MM.1S (cell line): ENCODE measurements at regions not wholly inside any gene's neighbourhood (a gene's known extent, or its start where the extent isn't known, plus 50 kb on each side); places are given as distances from the start of the nearest gene placed in this dataset.
A peak's percentile ranks its signal among the peaks of the same experiment; 100 is the strongest.

ENCODE experiments used
- DNase-seq: peaks from one replicate; pipeline ENCODE4 v3.0.0-alpha.2; 2015
- H2AFZ ChIP-seq: fragments of 300-600 bp; sonication (generic); 2 replicates; pipeline ENCODE4 v1.6.0; 2016; ENCODE audit warnings: antibody characterized with exemption, low read length
- H3F3A ChIP-seq: fragments of 300-600 bp; sonication (generic); 2 replicates; pipeline ENCODE4 v1.6.1; 2016; ENCODE audit warnings: mild to moderate bottlenecking, antibody characterized with exemption, low read length, moderate library complexity, mixed read lengths; ENCODE audit not compliant: insufficient read depth
- H3K27ac ChIP-seq: fragments of 300-600 bp; sonication (generic); 2 replicates; pipeline ENCODE4 v1.5.1; 2016; ENCODE audit warnings: mild to moderate bottlenecking, low read length
- H3K27me3 ChIP-seq: fragments of 300-600 bp; sonication (generic); replicated peaks from 2 replicates; pipeline ENCODE4 v1.6.0; 2016; ENCODE audit warnings: low read length; ENCODE audit not compliant: insufficient read depth
- H3K36me3 ChIP-seq: fragments of 300-600 bp; sonication (generic); replicated peaks from 2 replicates; pipeline ENCODE4 v1.6.1; 2016; ENCODE audit warnings: mild to moderate bottlenecking, low read length, mixed read lengths; ENCODE audit not compliant: insufficient read depth
- H3K4me1 ChIP-seq: fragments of 300-600 bp; sonication (generic); 2 replicates; pipeline ENCODE4 v1.6.1; 2016; ENCODE audit warnings: low read length, mixed read lengths
- H3K4me2 ChIP-seq: fragments of 300-600 bp; sonication (generic); 2 replicates; pipeline ENCODE4 v1.6.0; 2016; ENCODE audit warnings: low read depth, low read length
- H3K4me3 ChIP-seq: fragments of 300-600 bp; sonication (generic); 2 replicates; pipeline ENCODE4 v1.5.1; 2016; ENCODE audit warnings: low read length, mixed read lengths
- H3K79me2 ChIP-seq: fragments of 300-600 bp; sonication (generic); 2 replicates; pipeline ENCODE4 v1.6.1; 2016; ENCODE audit warnings: mixed run types, low read length, mixed read lengths
- H3K9ac ChIP-seq: fragments of 300-600 bp; sonication (generic); 2 replicates; pipeline ENCODE4 v1.6.1; 2016; ENCODE audit warnings: low read length, mixed read lengths
- H3K9me2 ChIP-seq: fragments of 300-600 bp; sonication (generic); replicated peaks from 2 replicates; pipeline ENCODE4 v1.6.1; 2016; ENCODE audit warnings: mild to moderate bottlenecking, low read length, mixed read lengths; ENCODE audit not compliant: insufficient read depth
- H3K9me3 ChIP-seq: fragments of 300-600 bp; sonication (generic); replicated peaks from 2 replicates; pipeline ENCODE4 v1.6.1; 2016; ENCODE audit warnings: mild to moderate bottlenecking, low read length, mixed read lengths; ENCODE audit not compliant: insufficient read depth
- H4K20me1 ChIP-seq: fragments of 300-600 bp; sonication (generic); 2 replicates; pipeline ENCODE4 v1.6.1; 2016; ENCODE audit warnings: mild to moderate bottlenecking, low read length, moderate library complexity, mixed read lengths; ENCODE audit not compliant: insufficient read depth
- CTCF ChIP-seq: fragments of 300-600 bp; sonication (generic); IDR thresholded peaks from 2 replicates; pipeline ENCODE4 v1.5.1; 2016; ENCODE audit warnings: antibody characterized with exemption, low read length, mixed read lengths
- EZH2 ChIP-seq: fragments of 300-600 bp; sonication (generic); optimal IDR thresholded peaks from 2 replicates; pipeline ENCODE3; 2017; ENCODE audit warnings: low read depth, mild to moderate bottlenecking, antibody characterized with exemption, low read length, mixed read lengths
- EZH2phosphoT487 ChIP-seq: fragments of 300-600 bp; sonication (generic); IDR thresholded peaks from 2 replicates; pipeline ENCODE4 v1.6.1; 2018; ENCODE audit warnings: antibody characterized with exemption, low read length

- H3K27me3 ChIP-seq, result no peaks in the 10 kb centered on the region
- TF ChIP-seq CTCF (no peak), EZH2phosphoT487 (no peak), EZH2 (no peak)
- DNase-seq, result no peak
Measured at GRCh38 chr16:6122401-6122800, 1024.8 kb upstream of the EEF2KMT start.

GRCh38 chr16:6114691-6115090 lies 1017.1 kb upstream of the EEF2KMT start:
- DNase-seq, result no peak
- H4K20me1 ChIP-seq, result no peaks in the 10 kb centered on the region
- H3K36me3 ChIP-seq, result no peaks in the 10 kb centered on the region
- H2AFZ ChIP-seq, result no peak overlapping the region
- H3K9ac ChIP-seq, result no peak overlapping the region
- no peaks in the 10 kb centered on the region for H3F3A ChIP-seq
- no peak overlapping the region for H3K4me3 ChIP-seq
- H3K27ac ChIP-seq, result no peak overlapping the region
- no peaks in the 10 kb centered on the region for H3K79me2 ChIP-seq
- no peaks in the 10 kb centered on the region for H3K9me3 ChIP-seq
- TF ChIP-seq CTCF (no peak), EZH2 (no peak), EZH2phosphoT487 (no peak)
- no peaks in the 10 kb centered on the region for H3K27me3 ChIP-seq
- no peaks in the 10 kb centered on the region for H3K9me2 ChIP-seq
- H3K4me2 ChIP-seq, result no peak overlapping the region
- no peaks in the 10 kb centered on the region for H3K4me1 ChIP-seq

More at GRCh38 chr16:6122401-6122800, 1024.8 kb upstream of the EEF2KMT start:
- Histone ChIP-seq H3K9ac (no peak overlapping the region), H3K4me2 (no peak overlapping the region), H2AFZ (no peak overlapping the region), H3K4me3 (no peak overlapping the region), H3K79me2 (no peaks in the 10 kb centered on the region), H3K9me2 (no peaks in the 10 kb centered on the region), H3F3A (no peaks in the 10 kb centered on the region), H3K4me1 (no peaks in the 10 kb centered on the region), H3K9me3 (no peaks in the 10 kb centered on the region), H3K27ac (no peak overlapping the region), H4K20me1 (no peaks in the 10 kb centered on the region), H3K36me3 (no peaks in the 10 kb centered on the region)

- Histone ChIP-seq H3K9ac (no peak overlapping the region), H3K36me3 (no peaks in the 10 kb centered on the region), H3K4me3 (no peak overlapping the region), H4K20me1 (no peaks in the 10 kb centered on the region), H3K9me2 (no peaks in the 10 kb centered on the region), H3F3A (no peaks in the 10 kb centered on the region), H2AFZ (no peak overlapping the region), H3K27ac (no peak overlapping the region), H3K4me2 (no peak overlapping the region; the same call in 1 of the 2 replicates), H3K4me1 (no peaks in the 10 kb centered on the region), H3K27me3 (no peaks in the 10 kb centered on the region), H3K79me2 (no peaks in the 10 kb centered on the region), H3K9me3 (no peaks in the 10 kb centered on the region)
- no peak for TF ChIP-seq EZH2phosphoT487
- TF ChIP-seq CTCF, result no peak
- peak; percentile 54 for DNase-seq
Measured at GRCh38 chr16:6113749-6114148, 1016.2 kb upstream of the EEF2KMT start.

- Histone ChIP-seq H3K4me1 (no peaks in the 10 kb centered on the region), H3K79me2 (no peaks in the 10 kb centered on the region)
Measured at GRCh38 chr16:6112700-6113099, 1015.1 kb upstream of the EEF2KMT start.

More at GRCh38 chr16:6112700-6113099, 1015.1 kb upstream of the EEF2KMT start:
- TF ChIP-seq CTCF, result no peak
- TF ChIP-seq EZH2phosphoT487, result no peak
- TF ChIP-seq EZH2, result no peak
- Histone ChIP-seq H2AFZ (no peak overlapping the region), H3K9me2 (no peaks in the 10 kb centered on the region), H4K20me1 (no peaks in the 10 kb centered on the region), H3K27ac (no peak overlapping the region), H3K4me3 (no peak overlapping the region), H3K9ac (no peak overlapping the region), H3K9me3 (no peaks in the 10 kb centered on the region), H3F3A (no peaks in the 10 kb centered on the region), H3K36me3 (no peaks in the 10 kb centered on the region), H3K27me3 (no peaks in the 10 kb centered on the region), H3K4me2 (no peak overlapping the region)
- DNase-seq, result no peak
